ENCODE measurements at regions not wholly inside any gene's neighbourhood (a gene's known extent, or its start where the extent isn't known, plus 50 kb on each side); places are given as distances from the start of the nearest gene placed in this dataset.

GRCh38 chr10:53007527-53007842, 234.9 kb upstream of the MBL2 start:
- Histone ChIP-seq H3K9me3 (ENCODE audit: low read length) (no peaks in the 10 kb centered on the region), H3K9ac (ENCODE audit: low read length) (no peak overlapping the region)

GRCh38 chr10:53006663-53007526, 234.3 kb upstream of the MBL2 start:
- no peaks in the 10 kb centered on the region for H3K36me3 ChIP-seq (ENCODE audit: insufficient read depth, low read length)
- TF ChIP-seq SMC3 (conservative IDR thresholded peaks at IDR 0.05; ENCODE audit: poor library complexity) (no peak), EZH2 (IDR thresholded peaks at IDR 0.05; ENCODE audit: borderline replicate concordance, insufficient read depth, low read length, poor library complexity, severe bottlenecking) (no peak), CTCF (IDR thresholded peaks at IDR 0.05; ENCODE audit: poor library complexity, severe bottlenecking) (no peak), EP300 (conservative IDR thresholded peaks at IDR 0.05; ENCODE audit: poor library complexity, severe bottlenecking) (no peak), TAF1 (IDR thresholded peaks at IDR 0.05; ENCODE audit: low read depth) (no peak), POLR2AphosphoS5 (IDR thresholded peaks at IDR 0.05) (no peak), MXI1 (conservative IDR thresholded peaks at IDR 0.05; ENCODE audit: poor library complexity, severe bottlenecking) (no peak), RAD21 (conservative IDR thresholded peaks at IDR 0.05) (no peak), REST (IDR thresholded peaks at IDR 0.05; ENCODE audit: borderline replicate concordance) (no peak)
- H3K4me3 ChIP-seq (ENCODE audit: low read length) = no peak overlapping the region
- H3K9ac ChIP-seq (ENCODE audit: low read length) = no peak overlapping the region
- no peaks in the 10 kb centered on the region for H3K79me2 ChIP-seq (replicated peaks; ENCODE audit: insufficient read depth, low read length)
- H4K20me1 ChIP-seq (ENCODE audit: insufficient read depth) = no peaks in the 10 kb centered on the region
- no peaks in the 10 kb centered on the region for H3K9me2 ChIP-seq (ENCODE audit: insufficient read depth, low read length)
- H3K27ac ChIP-seq (ENCODE audit: low read length) = no peak overlapping the region
- H2AFZ ChIP-seq (ENCODE audit: low read depth, low read length) = no peak overlapping the region
- H3K27me3 ChIP-seq (ENCODE audit: insufficient read depth, low read depth, low read length) = no peaks in the 10 kb centered on the region
- no peaks in the 10 kb centered on the region for H3K9me3 ChIP-seq (ENCODE audit: low read length)
- H3F3A ChIP-seq (ENCODE audit: insufficient read depth, low read length, poor library complexity, severe bottlenecking) = no peaks in the 10 kb centered on the region
- H3K4me2 ChIP-seq (ENCODE audit: low read length) = no peak overlapping the region

More at GRCh38 chr10:53007527-53007842, 234.9 kb upstream of the MBL2 start:
- no peaks in the 10 kb centered on the region for H3K27me3 ChIP-seq (ENCODE audit: insufficient read depth, low read depth, low read length)
- no peaks in the 10 kb centered on the region for H3K9me2 ChIP-seq (ENCODE audit: insufficient read depth, low read length)
- no peak overlapping the region for H3K4me3 ChIP-seq (ENCODE audit: low read length)
- no peaks in the 10 kb centered on the region for H3K79me2 ChIP-seq (replicated peaks; ENCODE audit: insufficient read depth, low read length)
- H2AFZ ChIP-seq (ENCODE audit: low read depth, low read length) = no peak overlapping the region
- H3K4me2 ChIP-seq (ENCODE audit: low read length) = no peak overlapping the region
- H3F3A ChIP-seq (ENCODE audit: insufficient read depth, low read length, poor library complexity, severe bottlenecking) = no peaks in the 10 kb centered on the region
- no peaks in the 10 kb centered on the region for H4K20me1 ChIP-seq (ENCODE audit: insufficient read depth)
- no peaks in the 10 kb centered on the region for H3K36me3 ChIP-seq (ENCODE audit: insufficient read depth, low read length)
- no peak for TF ChIP-seq REST (IDR thresholded peaks at IDR 0.05; ENCODE audit: borderline replicate concordance)
- no peak for TF ChIP-seq SMC3 (conservative IDR thresholded peaks at IDR 0.05; ENCODE audit: poor library complexity)
- no peak for TF ChIP-seq RAD21 (conservative IDR thresholded peaks at IDR 0.05)
- TF ChIP-seq POLR2AphosphoS5 (IDR thresholded peaks at IDR 0.05) = no peak
- TF ChIP-seq EP300 (conservative IDR thresholded peaks at IDR 0.05; ENCODE audit: poor library complexity, severe bottlenecking) = no peak
- no peak for TF ChIP-seq EZH2 (IDR thresholded peaks at IDR 0.05; ENCODE audit: borderline replicate concordance, insufficient read depth, low read length, poor library complexity, severe bottlenecking)
- TF ChIP-seq TAF1 (IDR thresholded peaks at IDR 0.05; ENCODE audit: low read depth) = no peak
- TF ChIP-seq MXI1 (conservative IDR thresholded peaks at IDR 0.05; ENCODE audit: poor library complexity, severe bottlenecking) = no peak
- no peak overlapping the region for H3K27ac ChIP-seq (ENCODE audit: low read length)
